ENCODE measurements at regions not wholly inside any gene's neighbourhood (a gene's known extent, or its start where the extent isn't known, plus 50 kb on each side); places are given as distances from the start of the nearest gene placed in this dataset.

- DNase-seq (ENCODE audit: low spot score), result no peak
- Histone ChIP-seq H3K4me1 (replicated peaks) (no peaks in the 10 kb centered on the region), H3K4me3 (no peak overlapping the region), H3K36me3 (no peaks in the 10 kb centered on the region), H3K27me3 (replicated peaks; ENCODE audit: insufficient read depth) (no peaks in the 10 kb centered on the region), H3K27ac (no peak overlapping the region), H3K9me3 (no peaks in the 10 kb centered on the region)
- intact Hi-C loops (cut with DNase I), result no loop called here
- TF ChIP-seq CTCF (IDR thresholded peaks at IDR 0.05), result no peak
- TF ChIP-seq POLR2AphosphoS5 (IDR thresholded peaks at IDR 0.05), result no peak
- TF ChIP-seq POLR2A (IDR thresholded peaks at IDR 0.05), result no peak
- 75% methylated on average over 3 of the region's 3 CpGs for WGBS
These were observed 150.8 kb upstream of the SPATS2L start for GRCh38 chr2:200155652-200156051.

GRCh38 chr2:200156166-200156835 is 150.2 kb upstream of the SPATS2L start:
- WGBS, result 39% methylated on average over 5 of the region's 5 CpGs
- H3K27me3 ChIP-seq (replicated peaks; ENCODE audit: insufficient read depth), result no peaks in the 10 kb centered on the region
- H3K4me3 ChIP-seq, result peak overlapping the region in 1 of 2 donors; percentile 7
- H3K9me3 ChIP-seq, result no peaks in the 10 kb centered on the region
- TF ChIP-seq POLR2AphosphoS5 (IDR thresholded peaks at IDR 0.05) (peak; percentile 18), CTCF (IDR thresholded peaks at IDR 0.05) (no peak)
- DNase-seq (ENCODE audit: low spot score), result peak; percentile 17
- no peak overlapping the region for H3K27ac ChIP-seq
- intact Hi-C loops (cut with DNase I), result no loop called here
- H3K36me3 ChIP-seq, result no peaks in the 10 kb centered on the region
- no peaks in the 10 kb centered on the region for H3K4me1 ChIP-seq (replicated peaks)

GRCh38 chr2:200158647-200159356 is 147.7 kb upstream of the SPATS2L start:
- Histone ChIP-seq H3K4me1 (replicated peaks) (no peaks in the 10 kb centered on the region), H3K9me3 (no peaks in the 10 kb centered on the region), H3K27me3 (replicated peaks; ENCODE audit: insufficient read depth) (no peaks in the 10 kb centered on the region), H3K4me3 (no peak overlapping the region), H3K27ac (no peak overlapping the region), H3K36me3 (no peaks in the 10 kb centered on the region)
- DNase-seq (ENCODE audit: low spot score), result no peak
- WGBS, result 83% methylated on average over 1 of the region's 1 CpG
- TF ChIP-seq POLR2AphosphoS5 (IDR thresholded peaks at IDR 0.05) (no peak), CTCF (IDR thresholded peaks at IDR 0.05) (no peak), POLR2A (IDR thresholded peaks at IDR 0.05) (no peak)
- intact Hi-C loops (cut with DNase I), result no loop called here

- TF ChIP-seq POLR2AphosphoS5 (IDR thresholded peaks at IDR 0.05) (no peak), CTCF (IDR thresholded peaks at IDR 0.05) (no peak), POLR2A (IDR thresholded peaks at IDR 0.05) (no peak)
- Histone ChIP-seq H3K4me1 (replicated peaks) (no peaks in the 10 kb centered on the region), H3K4me3 (no peak overlapping the region), H3K36me3 (no peaks in the 10 kb centered on the region), H3K27ac (no peak overlapping the region), H3K27me3 (replicated peaks; ENCODE audit: insufficient read depth) (no peaks in the 10 kb centered on the region), H3K9me3 (no peaks in the 10 kb centered on the region)
- no peak for DNase-seq (ENCODE audit: low spot score)
- intact Hi-C loops (cut with DNase I), result no loop called here
These were observed 147.2 kb upstream of the SPATS2L start for GRCh38 chr2:200159357-200159707.
